Right lobe of liver (tissue), 6 donors: ENCODE measurements at regions not wholly inside any gene's neighbourhood (a gene's known extent, or its start where the extent isn't known, plus 50 kb on each side); places are given as distances from the start of the nearest gene placed in this dataset.
"Not testable (repeated sequence)": the region's sequence is repeated elsewhere in the genome, so short reads cannot be mapped to it uniquely, and the experiment has no call there.

Experiments used
- ATAC-seq, 4 donors: fragments of 200-7000 bp; cut with Tn5 transposase; one replicate each; pipeline ENCODE4 v1.9.1; 2020; ENCODE audit warnings: mild to moderate bottlenecking in 4 of 4, moderate library complexity in 4 of 4
- DNase-seq, 3 donors: peaks; one replicate each; pipeline ENCODE4 v3.0.0-alpha.2; 2020
- H3K27ac ChIP-seq, 3 donors: fragments of 200-600 bp; one replicate each; pipeline ENCODE4 v1.8.0; 2022
- H3K27me3 ChIP-seq, 2 donors: fragments of 200-600 bp; one replicate each; pipeline ENCODE4 v1.8.0; 2022
- H3K36me3 ChIP-seq, 4 donors: fragments of 200-600 bp; sonication (generic) in 1 of 4; one replicate each; pipeline versions ENCODE4 v1.5.1 to v1.8.0; 2017 to 2022; ENCODE audit warnings: control low read depth in 1 of 4
- H3K4me1 ChIP-seq, 4 donors: fragments of 200-600 bp; sonication (generic) in 1 of 4; one replicate each; pipeline versions ENCODE4 v1.5.1 to v1.8.0; 2017 to 2022; ENCODE audit warnings: control low read depth in 1 of 4
- H3K4me3 ChIP-seq, 3 donors: fragments of 200-600 bp; one replicate each; pipeline ENCODE4 v1.8.0; 2022
- H3K9me3 ChIP-seq, 4 donors: fragments of 200-600 bp; sonication (generic) in 1 of 4; one replicate each; pipeline versions ENCODE4 v1.5.1 to v1.8.0; 2017 to 2022; ENCODE audit warnings: control low read depth in 1 of 4
- CTCF ChIP-seq, 4 donors: fragments of 200-600 bp in 3 of 4; fragments of 450-650 bp in 1 of 4; IDR thresholded peaks; one replicate each; pipeline versions ENCODE4 v1.5.1 to v1.8.0; 2016 to 2022; ENCODE audit warnings: antibody characterized with exemption in 4 of 4, mild to moderate bottlenecking in 2 of 4
- POLR2A ChIP-seq: fragments of 450-650 bp; IDR thresholded peaks from one replicate; pipeline ENCODE4 v1.6.1; 2017; ENCODE audit warnings: antibody characterized with exemption, mild to moderate bottlenecking
- WGBS: methylation state at CpG from one replicate; pipeline ENCODE4 v1.1.6; 2018; ENCODE audit warnings: low coverage, low lambda C conversion rate; ENCODE audit not compliant: insufficient coverage; ENCODE audit errors: missing lambda C conversion rate; 5-methylcytosine and 5-hydroxymethylcytosine counted together
- intact Hi-C, 2 donors: fragments of 100-400 bp; cut with DNase I; formaldehyde crosslinking; loops; one replicate each; pipeline versions ENCODE4 v1.11.2 to v1.14.1; 2022
- donor health status: DM: no; HTN: yes; CAD: no.
- donor health status: DM: no; HTN: no; CAD: no.
- donor health status: DM: no; HTN: no; CAD: no.
- donor health status: DM: no; HTN: yes; CAD: no.
- donor health status: DM: no; HTN: yes; CAD: no.

- peak in 1 of 4 donors; percentile 18 for ATAC-seq
- Histone ChIP-seq H3K4me3 (no peak overlapping the region), H3K36me3 (no peaks in the 10 kb centered on the region), H3K27ac (no peak overlapping the region), H3K9me3 (no peaks in the 10 kb centered on the region), H3K4me1 (no peaks in the 10 kb centered on the region), H3K27me3 (no peaks in the 10 kb centered on the region)
- 97% methylated on average over 6 of the region's 16 CpGs for WGBS
- intact Hi-C loops: no loop called here
- no peak for DNase-seq
- TF ChIP-seq CTCF (IDR thresholded peaks at IDR 0.05) (no peak), POLR2A (no peak)
These were observed 228.5 kb downstream of the TM9SF2 start for GRCh38 chr13:99729745-99730144.

GRCh38 chr13:99727651-99728050 is 226.4 kb downstream of the TM9SF2 start:
- H3K4me3 ChIP-seq, H3K9me3 ChIP-seq, H3K27ac ChIP-seq, H3K4me1 ChIP-seq, DNase-seq, H3K36me3 ChIP-seq, H3K27me3 ChIP-seq, ATAC-seq, intact Hi-C loops: not testable (repeated sequence)
- 90% methylated on average over 6 of the region's 6 CpGs for WGBS

- Histone ChIP-seq H3K4me3 (no peak overlapping the region), H3K27ac (no peak overlapping the region), H3K4me1 (no peaks in the 10 kb centered on the region), H3K9me3 (peaks cover 0 to 3% (median 0%) of the 10 kb centered on the region in 4 donors), H3K27me3 (no peaks in the 10 kb centered on the region), H3K36me3 (no peaks in the 10 kb centered on the region)
- WGBS: 91% methylated on average over 6 of the region's 10 CpGs
- DNase-seq (no peak), ATAC-seq (no peak)
- TF ChIP-seq CTCF (IDR thresholded peaks at IDR 0.05) (no peak), POLR2A (no peak)
- intact Hi-C loops: no loop called here
These were observed 225.1 kb downstream of the TM9SF2 start for GRCh38 chr13:99726282-99726894.

GRCh38 chr13:99725644-99726043 is 224.4 kb downstream of the TM9SF2 start:
- WGBS: 88% methylated on average over 11 of the region's 11 CpGs
- no peak overlapping the region for H3K4me3 ChIP-seq
- H3K27ac ChIP-seq: no peak overlapping the region
- no peaks in the 10 kb centered on the region for H3K27me3 ChIP-seq
- DNase-seq (no peak), ATAC-seq (no peak)
- H3K4me1 ChIP-seq: no peaks in the 10 kb centered on the region
- H3K36me3 ChIP-seq: no peaks in the 10 kb centered on the region
- TF ChIP-seq CTCF (IDR thresholded peaks at IDR 0.05): no peak
- no peak for TF ChIP-seq POLR2A
- intact Hi-C loops: no loop called here
- peaks cover 0 to 3% (median 0%) of the 10 kb centered on the region in 4 donors for H3K9me3 ChIP-seq

- Histone ChIP-seq H3K36me3 (no peaks in the 10 kb centered on the region), H3K4me3 (no peak overlapping the region), H3K27ac (no peak overlapping the region), H3K4me1 (no peaks in the 10 kb centered on the region), H3K9me3 (peaks cover 0 to 3% (median 0%) of the 10 kb centered on the region in 4 donors), H3K27me3 (no peaks in the 10 kb centered on the region)
- DNase-seq (no peak), ATAC-seq (no peak)
- no peak for TF ChIP-seq CTCF (IDR thresholded peaks at IDR 0.05)
- no peak for TF ChIP-seq POLR2A
- intact Hi-C loops: no loop called here
- 97% methylated on average over 16 of the region's 16 CpGs for WGBS
These were observed 223.6 kb downstream of the TM9SF2 start for GRCh38 chr13:99724633-99725517.
